ENCODE measurements at regions not wholly inside any gene's neighbourhood (a gene's known extent, or its start where the extent isn't known, plus 50 kb on each side); places are given as distances from the start of the nearest gene placed in this dataset.

DNA sequence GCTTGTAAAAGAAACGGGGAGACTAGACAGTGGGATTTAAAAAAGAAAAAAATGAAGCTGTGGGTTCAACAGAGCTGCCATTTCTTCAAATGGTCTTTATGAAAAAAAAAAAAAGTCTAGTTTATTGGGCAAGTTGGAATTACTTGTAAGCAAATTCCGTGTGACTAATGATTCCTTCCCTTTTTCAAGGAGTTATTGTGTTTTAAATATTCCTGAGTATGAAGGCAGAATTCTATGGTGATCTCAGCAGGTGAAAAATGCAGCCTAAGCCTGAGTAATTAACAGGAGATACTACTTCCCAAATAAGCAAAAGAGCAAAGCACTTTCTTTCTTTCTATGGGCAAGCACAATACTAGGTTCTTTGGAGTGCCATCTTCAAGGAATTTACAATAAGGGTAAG is 481.9 kb downstream of the ZNF608 start (continued):
- TF ChIP-seq USF2 (IDR thresholded peaks at IDR 0.05; ENCODE audit: low read length) (no peak), MAX (IDR thresholded peaks at IDR 0.05) (no peak), TAF7 (optimal IDR thresholded peaks at IDR 0.05; ENCODE audit: borderline replicate concordance, low read depth, low read length) (no peak), SIX5 (IDR thresholded peaks at IDR 0.05; ENCODE audit: low read depth, low read length) (no peak), EP300 (IDR thresholded peaks at IDR 0.05; ENCODE audit: borderline replicate concordance in 1 of 2, low read depth in 2 of 2, low read length in 2 of 2) (no peak)

Measured in H1 (cell line).